Smooth muscle cell (in vitro differentiated cells): ENCODE measurements at regions not wholly inside any gene's neighbourhood (a gene's known extent, or its start where the extent isn't known, plus 50 kb on each side); places are given as distances from the start of the nearest gene placed in this dataset.

Source experiments
- DNase-seq: peaks from one replicate; lab custom pipeline; 2025; ENCODE audit not compliant: unreplicated experiment; lab: John Stamatoyannopoulos, UW
- H2AFZ ChIP-seq: fragments of 200-600 bp; sonication (generic); 2 replicates; pipeline ENCODE4 v1.6.0; 2016; ENCODE audit warnings: antibody characterized with exemption, low read depth, mild to moderate bottlenecking
- H3F3A ChIP-seq: fragments of 200-600 bp; sonication (generic); 2 replicates; pipeline ENCODE4 v1.6.0; 2017; ENCODE audit warnings: antibody characterized with exemption, low read depth
- H3K27ac ChIP-seq: fragments of 200-600 bp; sonication (generic); 2 replicates; pipeline ENCODE4 v1.5.1; 2016; ENCODE audit warnings: low read depth, mild to moderate bottlenecking
- H3K27me3 ChIP-seq: fragments of 200-600 bp; sonication (generic); 2 replicates; pipeline ENCODE4 v1.6.1; 2016; ENCODE audit warnings: low read depth, mild to moderate bottlenecking
- H3K36me3 ChIP-seq: fragments of 200-600 bp; sonication (generic); 2 replicates; pipeline ENCODE4 v1.5.1; 2016; ENCODE audit warnings: low read depth
- H3K4me1 ChIP-seq: fragments of 200-600 bp; sonication (generic); 2 replicates; pipeline ENCODE4 v1.5.1; 2016; ENCODE audit warnings: low read depth
- H3K4me2 ChIP-seq: fragments of 200-600 bp; sonication (generic); 2 replicates; pipeline ENCODE4 v1.6.0; 2016; ENCODE audit warnings: mild to moderate bottlenecking
- H3K4me3 ChIP-seq: fragments of 200-600 bp; sonication (generic); 2 replicates; pipeline ENCODE4 v1.5.1; 2016; ENCODE audit warnings: mild to moderate bottlenecking
- H3K79me2 ChIP-seq: fragments of 200-600 bp; sonication (generic); 2 replicates; pipeline ENCODE4 v1.6.0; 2016; ENCODE audit warnings: low read depth, mild to moderate bottlenecking
- H3K9ac ChIP-seq: fragments of 200-600 bp; sonication (generic); 2 replicates; pipeline ENCODE4 v1.6.0; 2016; ENCODE audit warnings: low read depth
- H3K9me3 ChIP-seq: fragments of 200-600 bp; sonication (generic); replicated peaks from 2 replicates; pipeline ENCODE4 v1.5.1; 2016; ENCODE audit warnings: low read depth
- H4K20me1 ChIP-seq: fragments of 200-600 bp; sonication (generic); 2 replicates; pipeline ENCODE4 v1.6.0; 2016; ENCODE audit warnings: low read depth
- WGBS: methylation state at CpG from one replicate; pipeline ENCODE4 v1.1.7; 2016; ENCODE audit warnings: low lambda C conversion rate; 5-methylcytosine and 5-hydroxymethylcytosine counted together
- TF ChIP-seq, protein P1 (sequence below): fragments of 200-600 bp; sonication (generic); IDR thresholded peaks from 2 replicates; pipeline ENCODE4 v1.5.1; 2017; ENCODE audit warnings: borderline replicate concordance, mild to moderate bottlenecking, antibody characterized with exemption; ENCODE audit not compliant: insufficient read depth, poor library complexity, severe bottlenecking

DNA sequence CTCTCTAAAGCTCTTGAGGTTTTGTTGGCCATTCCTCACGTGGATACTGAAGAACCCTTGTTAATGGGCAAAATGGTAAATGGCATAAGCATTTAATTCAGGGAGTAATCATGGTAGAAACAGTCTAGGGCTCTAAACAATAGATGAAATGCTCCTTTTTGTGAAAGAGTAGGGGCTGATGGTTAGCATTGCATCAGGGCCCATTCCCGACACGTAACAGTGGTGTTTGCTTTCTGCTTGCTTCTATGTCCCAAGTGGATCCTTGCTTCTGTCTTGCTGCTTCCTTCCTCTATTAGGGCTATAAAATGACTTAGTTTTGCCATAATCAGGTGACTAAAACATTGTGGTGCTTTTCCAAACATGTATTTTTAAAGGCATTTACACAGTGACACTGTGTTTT, 230.9 kb upstream of the AFF2 start:
- no peaks in the 10 kb centered on the region for H3K27me3 ChIP-seq
- no peaks in the 10 kb centered on the region for H3K4me1 ChIP-seq
- no peaks in the 10 kb centered on the region for H3K79me2 ChIP-seq
- H4K20me1 ChIP-seq: no peaks in the 10 kb centered on the region
- H3K4me3 ChIP-seq: no peak overlapping the region
- H3K27ac ChIP-seq: no peak overlapping the region
- no peaks in the 10 kb centered on the region for H3K36me3 ChIP-seq
- H2AFZ ChIP-seq: no peak overlapping the region
- H3K9me3 ChIP-seq: peaks cover 4% of the 10 kb centered on the region
- no peaks in the 10 kb centered on the region for H3F3A ChIP-seq
- H3K4me2 ChIP-seq: no peak overlapping the region
- TF ChIP-seq, protein P1, sequence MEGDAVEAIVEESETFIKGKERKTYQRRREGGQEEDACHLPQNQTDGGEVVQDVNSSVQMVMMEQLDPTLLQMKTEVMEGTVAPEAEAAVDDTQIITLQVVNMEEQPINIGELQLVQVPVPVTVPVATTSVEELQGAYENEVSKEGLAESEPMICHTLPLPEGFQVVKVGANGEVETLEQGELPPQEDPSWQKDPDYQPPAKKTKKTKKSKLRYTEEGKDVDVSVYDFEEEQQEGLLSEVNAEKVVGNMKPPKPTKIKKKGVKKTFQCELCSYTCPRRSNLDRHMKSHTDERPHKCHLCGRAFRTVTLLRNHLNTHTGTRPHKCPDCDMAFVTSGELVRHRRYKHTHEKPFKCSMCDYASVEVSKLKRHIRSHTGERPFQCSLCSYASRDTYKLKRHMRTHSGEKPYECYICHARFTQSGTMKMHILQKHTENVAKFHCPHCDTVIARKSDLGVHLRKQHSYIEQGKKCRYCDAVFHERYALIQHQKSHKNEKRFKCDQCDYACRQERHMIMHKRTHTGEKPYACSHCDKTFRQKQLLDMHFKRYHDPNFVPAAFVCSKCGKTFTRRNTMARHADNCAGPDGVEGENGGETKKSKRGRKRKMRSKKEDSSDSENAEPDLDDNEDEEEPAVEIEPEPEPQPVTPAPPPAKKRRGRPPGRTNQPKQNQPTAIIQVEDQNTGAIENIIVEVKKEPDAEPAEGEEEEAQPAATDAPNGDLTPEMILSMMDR: no peak
- WGBS: 60% methylated on average over 3 of the region's 3 CpGs
- H3K9ac ChIP-seq: no peak overlapping the region
- no peak for DNase-seq

DNA sequence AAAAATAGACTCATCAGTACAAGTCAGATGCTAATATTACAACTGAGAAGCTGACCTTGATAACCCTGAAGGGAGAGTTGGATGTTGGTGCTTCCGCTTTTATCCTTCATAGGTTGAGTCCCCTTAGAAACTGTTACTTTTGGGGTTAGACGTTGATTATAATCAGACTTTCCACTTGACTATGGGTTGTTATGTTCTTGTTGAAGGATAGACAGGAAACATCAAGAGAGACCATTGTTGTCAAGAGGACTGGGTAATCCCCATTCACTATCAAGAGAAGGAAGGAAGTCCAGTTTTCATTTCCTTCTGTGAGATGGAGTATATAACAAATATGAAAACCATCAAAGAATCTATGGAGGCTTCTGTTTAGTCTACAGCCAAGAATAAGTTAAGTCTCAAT, 229.9 kb upstream of the AFF2 start:
- no peak overlapping the region for H3K9ac ChIP-seq
- TF ChIP-seq, protein P1: no peak
- no peaks in the 10 kb centered on the region for H4K20me1 ChIP-seq
- no peaks in the 10 kb centered on the region for H3F3A ChIP-seq
- no peak overlapping the region for H3K4me2 ChIP-seq
- no peaks in the 10 kb centered on the region for H3K4me1 ChIP-seq
- no peak overlapping the region for H3K27ac ChIP-seq
- H3K9me3 ChIP-seq: peaks cover 4% of the 10 kb centered on the region
- H3K36me3 ChIP-seq: no peaks in the 10 kb centered on the region
- DNase-seq: no peak
- no peak overlapping the region for H3K4me3 ChIP-seq
- no peaks in the 10 kb centered on the region for H3K79me2 ChIP-seq
- H3K27me3 ChIP-seq: no peaks in the 10 kb centered on the region
- WGBS: 86% methylated on average over 2 of the region's 2 CpGs
- no peak overlapping the region for H2AFZ ChIP-seq

DNA sequence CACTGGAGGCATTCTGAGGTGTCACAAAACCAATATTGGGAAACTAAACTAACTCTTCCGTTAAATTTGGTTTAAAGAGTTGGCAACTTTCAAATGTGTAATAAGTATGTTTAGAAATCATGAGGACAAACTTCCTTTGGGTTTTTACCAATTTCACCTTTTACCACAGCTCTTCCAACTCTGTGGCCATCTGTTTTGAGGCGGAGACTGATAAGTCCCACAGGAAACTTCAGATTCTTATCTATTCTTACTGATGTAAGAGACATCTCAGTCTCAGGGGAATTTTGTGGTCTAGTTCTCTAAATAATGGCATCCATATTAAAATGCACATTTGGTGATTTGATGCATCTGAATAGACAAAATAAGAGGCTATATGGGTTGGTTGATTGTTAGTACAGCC, 229.2 kb upstream of the AFF2 start:
- Histone ChIP-seq H3K27me3 (no peaks in the 10 kb centered on the region), H3K4me2 (no peak overlapping the region), H2AFZ (no peak overlapping the region), H4K20me1 (no peaks in the 10 kb centered on the region), H3K4me1 (no peaks in the 10 kb centered on the region), H3K9me3 (peaks cover 4% of the 10 kb centered on the region), H3K79me2 (no peaks in the 10 kb centered on the region), H3K27ac (no peak overlapping the region), H3K36me3 (no peaks in the 10 kb centered on the region), H3F3A (no peaks in the 10 kb centered on the region), H3K4me3 (no peak overlapping the region), H3K9ac (no peak overlapping the region)
- TF ChIP-seq, protein P1: no peak
- DNase-seq: no peak
- 70% methylated on average over 2 of the region's 2 CpGs for WGBS

DNA sequence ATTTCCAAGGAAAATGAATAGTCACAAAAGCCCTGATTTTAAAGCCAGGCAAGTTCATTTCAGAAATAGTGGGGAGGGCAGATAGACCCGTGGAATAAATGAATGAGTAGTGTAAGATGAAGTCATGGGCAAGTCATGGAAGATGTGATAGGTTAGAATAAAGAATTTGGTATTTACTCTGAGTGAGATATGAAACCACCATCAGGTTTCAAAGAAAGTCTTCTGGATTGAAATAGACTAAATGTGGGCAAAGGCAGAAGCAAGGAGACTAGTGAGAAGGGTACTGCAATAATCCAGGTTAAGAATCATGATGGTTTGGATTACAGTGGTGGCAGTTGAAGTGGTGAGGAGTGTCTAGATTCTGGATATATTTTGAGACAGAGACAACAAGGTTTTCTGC, 218.5 kb upstream of the AFF2 start:
- Histone ChIP-seq H3F3A (no peaks in the 10 kb centered on the region), H3K4me2 (no peak overlapping the region), H3K36me3 (no peaks in the 10 kb centered on the region), H3K27ac (no peak overlapping the region), H3K27me3 (no peaks in the 10 kb centered on the region), H3K9ac (no peak overlapping the region), H4K20me1 (no peaks in the 10 kb centered on the region), H3K9me3 (no peaks in the 10 kb centered on the region), H3K79me2 (no peaks in the 10 kb centered on the region), H3K4me1 (no peaks in the 10 kb centered on the region), H3K4me3 (no peak overlapping the region), H2AFZ (no peak overlapping the region)
- TF ChIP-seq, protein P1: no peak
- 68% methylated on average over 1 of the region's 1 CpG for WGBS
- no peak for DNase-seq
